MCF 10A (cell line): ENCODE measurements at regions not wholly inside any gene's neighbourhood (a gene's known extent, or its start where the extent isn't known, plus 50 kb on each side); places are given as distances from the start of the nearest gene placed in this dataset.

Source experiments
- BruUV-seq: library from RNA; stranded (reverse); fragments of 400-500 nt; replicated peaks from 2 replicates; lab custom pipeline; 2021; lab: Mats Ljungman, UMichigan
- CTCF ChIA-PET: fragments of 300-600 bp; sonication (Branson Sonifier 250); formaldehyde crosslinking; extraction: SDS; loops from one replicate; lab custom pipeline; 2021; ENCODE audit warnings: antibody characterized with exemption, inconsistent platforms; lab: Yijun Ruan, JAX
- POLR2A ChIA-PET: fragments of 300-600, 350-650 bp; sonication (Branson Sonifier 250); formaldehyde crosslinking; extraction: SDS; loops from one replicate; lab custom pipeline; 2020; ENCODE audit warnings: antibody characterized with exemption, inconsistent platforms; lab: Yijun Ruan, JAX
- DNase-seq: peaks from one replicate; pipeline ENCODE4 v3.0.0-alpha.2; 2018; ENCODE audit not compliant: unreplicated experiment
- H3K27ac Mint-ChIP-seq: one replicate; pipeline ENCODE4 v1.8.0; 2022; ENCODE audit warnings: mild to moderate bottlenecking, low read depth, mixed read lengths; ENCODE audit not compliant: unreplicated experiment
- H3K27me3 Mint-ChIP-seq: one replicate; pipeline ENCODE4 v1.8.0; 2022; ENCODE audit warnings: mixed read lengths; ENCODE audit not compliant: insufficient read depth, unreplicated experiment
- H3K36me3 Mint-ChIP-seq: one replicate; pipeline ENCODE4 v1.8.0; 2022; ENCODE audit warnings: mild to moderate bottlenecking, moderate library complexity, mixed read lengths; ENCODE audit not compliant: insufficient read depth, unreplicated experiment
- H3K4me1 Mint-ChIP-seq: one replicate; pipeline ENCODE4 v1.8.0; 2022; ENCODE audit warnings: mixed read lengths; ENCODE audit not compliant: insufficient read depth, unreplicated experiment
- H3K4me3 Mint-ChIP-seq: one replicate; pipeline ENCODE4 v1.8.0; 2022; ENCODE audit warnings: mild to moderate bottlenecking, moderate library complexity, mixed read lengths; ENCODE audit not compliant: unreplicated experiment
- H3K9me3 Mint-ChIP-seq: one replicate; pipeline ENCODE4 v1.8.0; 2022; ENCODE audit warnings: mixed read lengths; ENCODE audit not compliant: unreplicated experiment
- CTCF ChIP-seq: fragments of 200-600 bp; IDR thresholded peaks from one replicate; pipeline ENCODE4 v1.8.0; 2022; ENCODE audit warnings: antibody characterized with exemption, mild to moderate bottlenecking; ENCODE audit not compliant: unreplicated experiment
- intact Hi-C: fragments of 100-400 bp; cut with micrococcal nuclease; formaldehyde crosslinking; loops from 2 replicates; pipeline ENCODE4 v1.14.1; 2022

GRCh38 chr5:23445573-23445972 lies 61.8 kb upstream of the PRDM9 start:
- H3K36me3 Mint-ChIP-seq: no peaks in the 10 kb centered on the region
- TF ChIP-seq CTCF: no peak
- H3K4me3 Mint-ChIP-seq: no peak overlapping the region
- H3K27ac Mint-ChIP-seq: peak overlapping the region; percentile 70
- H3K9me3 Mint-ChIP-seq: no peaks in the 10 kb centered on the region
- no TSS peak for BruUV-seq
- H3K4me1 Mint-ChIP-seq: peaks cover 19% of the 10 kb centered on the region
- H3K27me3 Mint-ChIP-seq: no peaks in the 10 kb centered on the region
- ChIA-PET POLR2A (interaction anchor here (0.7 kb wide), 1 partner anchor 21 kb away, joined by 3 read pairs; no protein-coding TSS in a partner anchor), CTCF (interaction anchor here (0.6 to 1.0 kb wide), 2 partner anchors 43 to 367 kb away, joined by 3 to 4 read pairs; no protein-coding TSS in a partner anchor)
- intact Hi-C loops: loop anchor here (1.0 kb wide), 1 partner anchor 21 kb away; no protein-coding TSS in a partner anchor
- DNase-seq: peak; percentile 38

- TF ChIP-seq CTCF: no peak
- Mint-ChIP-seq H3K27me3 (no peaks in the 10 kb centered on the region), H3K36me3 (no peaks in the 10 kb centered on the region), H3K4me3 (no peak overlapping the region), H3K27ac (no peak overlapping the region), H3K9me3 (no peaks in the 10 kb centered on the region), H3K4me1 (peaks cover 5% of the 10 kb centered on the region)
- intact Hi-C loops: no loop called here
- no TSS peak for BruUV-seq
- ChIA-PET POLR2A (no interaction called here), CTCF (no interaction called here)
- no peak for DNase-seq
Observed at GRCh38 chr5:23440703-23441102, 66.7 kb upstream of the PRDM9 start.

GRCh38 chr5:23437011-23437410 lies 70.4 kb upstream of the PRDM9 start:
- H3K36me3 Mint-ChIP-seq: no peaks in the 10 kb centered on the region
- no peaks in the 10 kb centered on the region for H3K9me3 Mint-ChIP-seq
- TF ChIP-seq CTCF: no peak
- intact Hi-C loops: no loop called here
- H3K27me3 Mint-ChIP-seq: no peaks in the 10 kb centered on the region
- no peak overlapping the region for H3K27ac Mint-ChIP-seq
- peaks cover 5% of the 10 kb centered on the region for H3K4me1 Mint-ChIP-seq
- no TSS peak for BruUV-seq
- CTCF ChIA-PET: interaction anchor here (1.9 kb wide), 1 partner anchor 11 kb away, joined by 6 read pairs; no protein-coding TSS in a partner anchor
- no peak overlapping the region for H3K4me3 Mint-ChIP-seq
- POLR2A ChIA-PET: interaction anchor here (1.2 to 1.4 kb wide), 2 partner anchors 9 to 29 kb away, joined by 4 to 7 read pairs; no protein-coding TSS in a partner anchor
- DNase-seq: no peak

GRCh38 chr5:23433534-23434315 lies 73.7 kb upstream of the PRDM9 start:
- Mint-ChIP-seq H3K36me3 (no peaks in the 10 kb centered on the region), H3K27me3 (no peaks in the 10 kb centered on the region), H3K4me3 (no peak overlapping the region), H3K27ac (no peak overlapping the region), H3K9me3 (no peaks in the 10 kb centered on the region), H3K4me1 (no peaks in the 10 kb centered on the region)
- TF ChIP-seq CTCF: no peak
- POLR2A ChIA-PET: no interaction called here
- intact Hi-C loops: no loop called here
- DNase-seq: no peak
- CTCF ChIA-PET: no interaction called here
- BruUV-seq: no TSS peak
